IPS DF 6.9 (cell line): ENCODE measurements at regions not wholly inside any gene's neighbourhood (a gene's known extent, or its start where the extent isn't known, plus 50 kb on each side); places are given as distances from the start of the nearest gene placed in this dataset.
"Not testable (repeated sequence)": the region's sequence is repeated elsewhere in the genome, so short reads cannot be mapped to it uniquely, and the experiment has no call there.

Experiments
- DNase-seq: peaks from one replicate; pipeline ENCODE4 v3.0.0-alpha.2; 2013; ENCODE audit warnings: low read depth, low spot score
- H3K27ac ChIP-seq: one replicate; pipeline ENCODE4 v1.5.1; 2013; ENCODE audit warnings: low read length, control low read depth
- H3K27me3 ChIP-seq: 2 replicates; pipeline ENCODE4 v1.6.1; 2013; ENCODE audit warnings: mild to moderate bottlenecking, low read length; ENCODE audit not compliant: control insufficient read depth, insufficient read depth
- H3K36me3 ChIP-seq: 2 replicates; pipeline ENCODE4 v1.6.1; 2013; ENCODE audit warnings: low read length; ENCODE audit not compliant: control insufficient read depth, insufficient read depth
- H3K4me1 ChIP-seq: 2 replicates; pipeline ENCODE4 v1.6.1; 2013; ENCODE audit warnings: low read length; ENCODE audit not compliant: control insufficient read depth, insufficient read depth
- H3K4me3 ChIP-seq: 2 replicates; pipeline ENCODE4 v1.5.1; 2013; ENCODE audit warnings: mild to moderate bottlenecking, low read length
- H3K9me3 ChIP-seq: 2 replicates; pipeline ENCODE4 v1.6.1; 2013; ENCODE audit warnings: low read length, inconsistent platforms; ENCODE audit not compliant: control insufficient read depth, insufficient read depth
- WGBS: extraction: QIAGEN DNeasy Blood & Tissue Kit; methylation state at CpG from one replicate; pipeline ENCODE4 v1.1.7; 2013; ENCODE audit warnings: mixed read lengths, missing lambda C conversion rate; ENCODE audit not compliant: insufficient read length, insufficient coverage; 5-methylcytosine and 5-hydroxymethylcytosine counted together

DNA sequence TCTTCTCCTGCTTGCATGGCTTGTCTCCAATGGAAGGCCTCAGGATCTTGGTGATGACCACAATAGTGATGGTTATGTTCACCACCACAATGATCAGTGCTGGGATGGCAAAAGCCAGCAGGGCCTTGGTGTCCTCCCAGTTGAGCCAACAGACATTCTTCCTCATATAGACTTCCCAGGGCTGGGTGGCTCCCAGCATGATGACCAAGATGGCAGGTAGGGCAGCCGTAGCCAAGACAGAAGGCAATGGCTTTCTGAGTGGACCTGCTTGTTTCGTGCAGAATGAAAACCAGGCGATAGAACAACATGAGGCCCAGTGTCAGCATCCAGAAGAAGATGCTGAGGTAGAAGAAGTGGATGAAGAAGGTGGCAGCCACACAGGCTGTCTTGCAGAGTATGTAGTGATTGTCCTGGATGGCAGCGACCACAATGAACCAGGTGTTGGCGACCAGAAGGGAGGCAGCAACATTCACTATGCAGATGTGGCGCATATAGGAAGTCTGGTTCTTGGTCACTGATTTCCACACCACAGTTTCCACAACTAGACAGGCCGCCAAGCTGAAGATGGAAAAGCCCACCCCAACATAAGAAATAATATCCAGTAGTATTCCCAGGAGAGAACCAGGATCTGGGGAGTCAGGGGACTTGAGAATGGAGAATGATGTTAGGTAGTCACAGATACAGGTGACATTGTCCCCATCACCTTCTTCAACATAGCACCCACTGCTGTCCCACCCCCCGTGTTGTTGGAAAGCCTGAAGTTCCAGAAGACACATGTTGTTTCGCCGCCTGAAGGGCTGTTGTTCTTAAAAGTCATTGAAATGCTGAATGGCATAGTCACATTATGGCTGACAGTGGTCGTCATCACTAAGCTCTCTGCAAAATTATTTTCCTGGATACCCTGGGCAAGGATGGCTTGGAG, 1671.4 kb downstream of the SPATA31A7 start:
- DNase-seq, H3K4me3 ChIP-seq, H3K4me1 ChIP-seq, H3K36me3 ChIP-seq, H3K9me3 ChIP-seq, H3K27ac ChIP-seq: not testable (repeated sequence)
- H3K27me3 ChIP-seq, result peaks cover 26% of the 10 kb centered on the region
- WGBS, result no CpG with 5 or more reads among the region's 11 CpGs

DNA sequence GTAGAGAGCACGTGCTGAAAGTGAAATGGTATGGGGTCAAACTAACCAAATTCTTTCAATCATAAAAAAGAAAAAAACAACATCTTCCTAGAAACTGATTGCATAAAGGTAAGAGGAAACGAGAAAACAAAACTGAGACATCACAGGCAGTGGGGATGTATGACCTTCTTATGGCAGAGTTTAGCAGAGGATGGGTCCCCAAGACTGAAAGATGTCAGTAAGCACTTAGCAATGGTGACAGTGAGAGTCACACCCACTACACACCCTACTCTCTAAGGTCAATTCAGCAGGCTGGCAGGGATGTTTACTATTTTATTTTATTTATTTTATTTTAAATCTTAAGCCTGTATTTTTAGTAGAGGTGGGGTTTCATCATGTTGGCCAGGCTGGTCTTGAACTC, 1672.3 kb downstream of the SPATA31A7 start:
- no CpG with 5 or more reads among the region's 2 CpGs for WGBS
- H3K9me3 ChIP-seq, DNase-seq, H3K4me3 ChIP-seq, H3K4me1 ChIP-seq, H3K27ac ChIP-seq, H3K36me3 ChIP-seq: not testable (repeated sequence)
- peaks cover 27% of the 10 kb centered on the region for H3K27me3 ChIP-seq

DNA sequence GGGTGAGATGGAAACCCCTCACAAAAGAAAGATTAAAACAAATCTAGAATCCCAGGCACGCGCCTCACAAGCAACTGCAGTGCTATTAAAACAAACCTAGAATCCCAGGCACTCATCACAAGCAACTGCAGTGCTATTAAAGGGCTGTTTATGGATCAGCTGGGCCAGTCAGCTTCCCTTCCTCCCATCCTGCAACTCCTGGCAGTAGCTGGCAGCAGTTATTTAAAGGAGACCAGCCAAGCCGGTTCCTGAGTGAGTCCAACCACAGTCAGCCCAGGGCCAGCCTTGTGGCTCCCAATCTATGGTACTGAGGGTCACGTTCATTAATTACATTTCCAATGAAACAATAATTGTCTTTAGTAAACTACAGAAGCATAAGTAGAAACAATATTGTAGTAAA, 1673.5 kb downstream of the SPATA31A7 start:
- H3K27ac ChIP-seq, H3K9me3 ChIP-seq, DNase-seq, H3K36me3 ChIP-seq, H3K4me1 ChIP-seq, H3K4me3 ChIP-seq: not testable (repeated sequence)
- H3K27me3 ChIP-seq, result peaks cover 24% of the 10 kb centered on the region
- WGBS, result no CpG with 5 or more reads among the region's 4 CpGs

DNA sequence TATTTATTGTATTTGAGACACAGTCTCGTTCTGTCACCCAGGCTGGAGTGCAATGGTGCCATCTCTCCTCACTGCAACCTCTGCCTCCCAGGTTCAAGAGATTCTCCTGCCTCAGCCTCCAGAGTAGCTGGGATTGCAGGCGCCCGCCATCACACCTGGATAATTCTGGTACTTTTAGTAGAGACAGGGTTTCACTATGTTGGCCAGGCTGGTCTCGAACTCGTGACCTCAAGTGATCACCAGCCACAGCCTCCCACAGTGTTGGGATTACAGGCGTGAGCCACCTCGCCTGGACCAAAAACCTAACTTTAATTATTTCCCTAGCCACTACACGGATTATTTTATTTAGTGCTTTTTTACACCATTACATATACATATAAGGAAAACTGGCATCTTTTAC, 1674.0 kb downstream of the SPATA31A7 start:
- peaks cover 26% of the 10 kb centered on the region for H3K27me3 ChIP-seq
- not testable (repeated sequence) for DNase-seq, H3K4me1 ChIP-seq, H3K36me3 ChIP-seq, H3K27ac ChIP-seq, H3K9me3 ChIP-seq, H3K4me3 ChIP-seq
- WGBS, result no CpG with 5 or more reads among the region's 8 CpGs

DNA sequence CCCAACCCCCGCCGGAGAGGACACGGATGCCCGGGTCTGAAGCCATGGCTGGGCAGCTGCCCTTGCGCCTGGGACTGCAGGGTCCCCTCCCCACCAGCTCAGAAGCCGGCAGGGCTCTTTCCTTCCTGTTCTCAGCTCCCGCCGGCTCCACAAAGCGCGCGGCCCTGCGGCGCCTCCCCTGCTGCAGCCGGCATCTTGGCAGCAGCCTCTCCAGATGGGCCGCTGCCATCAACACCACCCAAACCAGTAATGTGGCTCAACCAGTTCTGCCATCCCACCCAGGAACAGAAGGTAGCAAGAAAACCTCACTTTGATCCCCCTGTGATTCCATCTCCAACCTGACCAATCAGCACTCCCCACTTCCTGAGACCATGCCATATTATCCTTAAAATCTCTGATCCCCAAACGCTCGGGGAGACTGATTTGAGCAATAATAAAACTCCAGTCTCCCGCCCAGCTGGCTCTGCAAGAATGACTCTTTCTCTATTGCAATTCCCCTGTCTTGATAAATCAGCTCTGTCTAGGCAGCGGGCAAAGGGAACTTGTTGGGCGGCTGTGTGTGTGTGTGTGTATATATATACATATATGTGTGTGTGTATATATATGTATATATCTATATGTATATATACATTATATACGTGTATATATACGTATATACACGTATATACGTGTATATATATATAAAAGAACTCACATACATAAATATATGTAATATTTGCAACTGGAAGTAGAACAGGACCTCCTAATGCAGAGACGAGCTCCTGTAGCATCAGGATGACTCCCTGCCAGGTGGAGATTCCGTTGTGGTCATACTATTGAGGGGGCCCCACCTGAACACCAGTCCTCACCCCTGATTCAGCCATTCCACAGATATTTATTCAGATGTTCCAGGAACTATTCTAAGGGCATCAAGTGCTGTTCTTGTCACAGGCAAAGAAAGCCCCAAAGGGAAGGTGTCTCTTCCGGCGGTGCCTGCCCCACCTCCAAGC, 1674.9 kb downstream of the SPATA31A7 start:
- H3K27ac ChIP-seq, H3K36me3 ChIP-seq, H3K9me3 ChIP-seq, H3K4me1 ChIP-seq: not testable (repeated sequence)
- no CpG with 5 or more reads among the region's 28 CpGs for WGBS
- peak overlapping the region; percentile 28; the same call in 1 of the 2 replicates for H3K4me3 ChIP-seq
- H3K27me3 ChIP-seq, result peaks cover 28% of the 10 kb centered on the region
- DNase-seq, result peak; percentile 73

DNA sequence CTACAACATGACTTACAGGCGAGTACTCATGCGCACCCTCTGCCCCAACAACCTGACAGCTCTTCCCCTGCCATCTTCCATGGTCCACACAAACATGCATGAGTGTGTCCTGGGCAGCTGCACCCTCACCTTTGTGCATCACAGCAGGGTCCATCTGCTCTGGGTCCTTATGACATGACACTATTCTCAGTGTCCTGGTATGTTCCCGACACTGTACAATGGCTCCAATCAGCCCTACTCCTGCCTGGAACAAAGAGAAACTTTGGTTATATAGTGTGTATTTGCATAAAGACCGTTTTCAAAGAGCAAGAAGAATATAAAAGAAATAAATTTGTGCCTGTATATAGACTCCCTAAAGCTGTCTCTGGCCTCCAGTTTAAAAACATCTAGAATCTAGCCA, 1679.2 kb downstream of the SPATA31A7 start:
- not testable (repeated sequence) for H3K27ac ChIP-seq, DNase-seq, H3K4me1 ChIP-seq, H3K9me3 ChIP-seq, H3K4me3 ChIP-seq, H3K36me3 ChIP-seq
- H3K27me3 ChIP-seq, result peaks cover 23% of the 10 kb centered on the region
- no CpG with 5 or more reads among the region's 4 CpGs for WGBS

DNA sequence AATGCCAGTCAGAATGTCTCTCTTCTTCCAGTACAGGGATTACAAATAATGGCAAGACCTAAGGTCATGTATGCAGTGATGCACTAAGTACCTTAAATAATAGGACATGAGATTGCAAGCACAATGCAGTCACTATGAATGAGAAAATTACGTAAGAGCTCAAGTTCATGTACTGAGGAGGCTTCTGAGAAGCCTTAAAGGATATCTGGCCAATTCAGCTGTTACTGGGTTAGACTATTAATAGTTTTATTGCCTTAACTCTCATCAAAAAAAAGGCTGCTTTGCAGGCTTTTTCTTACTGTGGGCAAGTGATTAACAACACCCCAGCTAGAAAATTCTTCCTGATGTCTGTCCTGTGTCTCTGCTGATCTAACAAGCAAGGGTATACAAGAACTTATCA, 1681.9 kb downstream of the SPATA31A7 start:
- H3K27me3 ChIP-seq, result peaks cover 13% of the 10 kb centered on the region
- H3K9me3 ChIP-seq, DNase-seq, H3K4me1 ChIP-seq, H3K36me3 ChIP-seq, H3K4me3 ChIP-seq, H3K27ac ChIP-seq: not testable (repeated sequence)
- WGBS, result no CpG with 5 or more reads among the region's 1 CpG

DNA sequence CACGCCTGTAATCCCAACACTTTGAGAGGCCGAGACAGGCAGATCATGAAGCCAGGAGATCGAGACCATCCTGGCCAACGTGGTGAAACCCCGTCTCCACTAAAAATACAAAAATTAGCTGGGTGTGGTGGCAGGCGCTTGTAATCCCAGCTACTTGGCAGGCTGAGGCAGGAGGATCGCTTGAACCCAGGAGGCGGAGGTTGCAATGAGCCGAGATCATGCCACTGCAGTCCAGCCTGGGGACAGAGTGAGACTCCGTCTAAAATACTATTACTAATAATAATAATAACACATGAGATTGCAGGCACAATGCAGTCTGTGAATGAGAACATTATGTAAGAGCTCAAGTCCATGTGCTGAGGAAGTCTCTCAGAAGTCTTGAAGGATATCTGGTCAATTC, 1684.4 kb downstream of the SPATA31A7 start:
- not testable (repeated sequence) for H3K4me3 ChIP-seq, DNase-seq, H3K36me3 ChIP-seq, H3K4me1 ChIP-seq, H3K27me3 ChIP-seq, H3K9me3 ChIP-seq, H3K27ac ChIP-seq
- WGBS, result no CpG with 5 or more reads among the region's 10 CpGs

DNA sequence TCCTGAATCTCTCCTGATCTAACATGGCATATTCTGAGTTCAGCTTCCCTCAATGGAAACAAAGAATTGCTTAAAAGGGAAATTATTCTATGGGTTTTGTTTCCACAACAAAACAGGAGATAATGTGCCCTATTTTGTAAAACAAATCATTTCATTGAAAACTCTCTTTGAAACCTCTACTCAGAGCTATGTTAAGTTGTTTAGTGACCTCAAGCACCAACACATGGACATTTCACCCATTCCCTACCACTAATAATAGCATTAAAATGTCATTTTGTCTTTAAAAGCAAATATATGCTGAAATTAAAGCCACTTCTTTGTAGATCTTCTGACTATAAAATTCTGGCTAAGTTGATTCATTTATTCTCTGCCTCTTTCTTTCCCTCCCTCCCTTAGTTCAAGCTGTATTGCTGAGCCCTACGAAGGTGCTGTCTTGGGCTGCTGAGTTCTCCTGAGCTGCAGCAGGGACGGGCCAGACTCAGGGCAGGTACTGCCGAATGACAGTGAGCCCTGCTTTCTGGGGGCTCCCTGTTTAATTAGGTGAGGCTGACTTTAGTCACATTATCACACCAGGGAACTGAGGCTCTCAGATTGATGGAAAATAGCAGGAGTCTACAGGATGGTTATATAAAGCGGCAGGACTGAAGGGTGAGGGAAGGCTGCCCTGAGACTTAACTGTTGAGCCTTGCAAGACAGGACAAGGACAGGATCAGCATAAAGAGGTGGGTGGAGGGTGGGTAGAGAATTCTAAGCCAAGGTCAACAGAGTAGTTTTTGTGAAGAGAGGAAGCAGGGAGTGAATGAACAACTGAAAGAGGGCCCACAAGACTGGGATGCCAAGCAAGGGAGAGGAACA, 1685.1 kb downstream of the SPATA31A7 start:
- no CpG with 5 or more reads among the region's 4 CpGs for WGBS
- not testable (repeated sequence) for H3K36me3 ChIP-seq, H3K9me3 ChIP-seq, DNase-seq, H3K4me3 ChIP-seq, H3K27ac ChIP-seq, H3K27me3 ChIP-seq, H3K4me1 ChIP-seq

DNA sequence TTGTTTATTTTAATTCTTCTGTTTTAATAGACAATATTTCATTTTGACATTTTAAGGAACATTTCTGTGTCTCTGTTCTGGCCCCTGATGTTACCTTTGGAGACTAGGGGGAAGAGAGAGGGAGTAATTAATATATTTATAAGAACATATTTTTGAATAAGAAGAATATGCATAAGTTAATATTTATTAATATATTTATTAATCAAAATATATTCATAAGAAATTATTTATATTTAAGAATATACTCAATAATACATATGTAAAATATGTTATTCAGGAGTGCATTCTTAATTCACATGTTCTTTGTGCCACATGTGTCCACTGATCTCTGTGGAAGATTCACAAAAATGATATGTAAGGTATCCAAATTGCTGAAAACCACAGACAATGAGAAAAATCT, 1687.7 kb downstream of the SPATA31A7 start:
- not testable (repeated sequence) for H3K9me3 ChIP-seq, H3K27me3 ChIP-seq, H3K27ac ChIP-seq, DNase-seq, H3K36me3 ChIP-seq, H3K4me1 ChIP-seq, H3K4me3 ChIP-seq
